Peyer's patch (tissue), 4 donors: ENCODE measurements at regions not wholly inside any gene's neighbourhood (a gene's known extent, or its start where the extent isn't known, plus 50 kb on each side); places are given as distances from the start of the nearest gene placed in this dataset.

Source experiments
- CTCF ChIP-seq, 6 experiments: fragments of 450-650 bp in 4 of 6; fragments of 200-600 bp in 2 of 6; sonication (generic) in 1 of 6; IDR thresholded peaks; one replicate each; pipeline ENCODE4 v1.5.1; 2017 to 2019; ENCODE audit warnings: antibody characterized with exemption in 6 of 6, mild to moderate bottlenecking in 3 of 6, moderate library complexity in 1 of 6
- POLR2A ChIP-seq, 2 donors: fragments of 450-650 bp; IDR thresholded peaks; one replicate each; pipeline ENCODE4 v1.5.1; 2017; ENCODE audit warnings: antibody characterized with exemption in 2 of 2, mild to moderate bottlenecking in 2 of 2, moderate library complexity in 2 of 2

- TF ChIP-seq CTCF (IDR thresholded peaks at IDR 0.05) (no peak), POLR2A (IDR thresholded peaks at IDR 0.05) (no peak)
Measured at GRCh38 chr4:173747537-173748257, 217.7 kb upstream of the HAND2 start.
